ENCODE measurements at regions not wholly inside any gene's neighbourhood (a gene's known extent, or its start where the extent isn't known, plus 50 kb on each side); places are given as distances from the start of the nearest gene placed in this dataset.

GRCh38 chr7:17020250-17020649 is 138.5 kb upstream of the AGR3 start:
- no peak for FAIRE-seq

- peak; percentile 43 for FAIRE-seq
These were observed 139.4 kb upstream of the AGR3 start for GRCh38 chr7:17021205-17021604.

- no peak for FAIRE-seq
These were observed 141.1 kb upstream of the AGR3 start for GRCh38 chr7:17022920-17023319.

GRCh38 chr7:17026269-17026668 is 144.5 kb upstream of the AGR3 start:
- FAIRE-seq, result no peak

- no peak for FAIRE-seq
These were observed 145.5 kb upstream of the AGR3 start for GRCh38 chr7:17027143-17027788.

- no peak for FAIRE-seq
These were observed 146.0 kb upstream of the AGR3 start for GRCh38 chr7:17027789-17028152.

- no peak for FAIRE-seq
These were observed 147.4 kb upstream of the AGR3 start for GRCh38 chr7:17029150-17029549.

- FAIRE-seq, result no peak
These were observed 148.8 kb upstream of the AGR3 start for GRCh38 chr7:17030559-17030958.

GRCh38 chr7:17031906-17032551 is 150.2 kb upstream of the AGR3 start:
- no peak for FAIRE-seq

- no peak for FAIRE-seq
These were observed 151.5 kb upstream of the AGR3 start for GRCh38 chr7:17033245-17033644.

GRCh38 chr7:17036584-17036983 is 154.8 kb upstream of the AGR3 start:
- no peak for FAIRE-seq

- no peak for FAIRE-seq
These were observed 155.6 kb upstream of the AGR3 start for GRCh38 chr7:17037356-17037755.

GRCh38 chr7:17038160-17038782 is 156.5 kb upstream of the AGR3 start:
- no peak for FAIRE-seq

- FAIRE-seq, result no peak
These were observed 157.0 kb upstream of the AGR3 start for GRCh38 chr7:17038783-17039170.

- no peak for FAIRE-seq
These were observed 157.6 kb upstream of the AGR3 start for GRCh38 chr7:17039372-17039771.

GRCh38 chr7:17040716-17041115 is 158.9 kb upstream of the AGR3 start:
- no peak for FAIRE-seq

- FAIRE-seq, result no peak
These were observed 159.5 kb upstream of the AGR3 start for GRCh38 chr7:17041324-17041723.

GRCh38 chr7:17042211-17042610 is 160.4 kb upstream of the AGR3 start:
- FAIRE-seq, result no peak

- FAIRE-seq, result no peak
These were observed 161.5 kb upstream of the AGR3 start for GRCh38 chr7:17043012-17043877.

- FAIRE-seq, result no peak
These were observed 162.6 kb upstream of the AGR3 start for GRCh38 chr7:17044396-17044795.

GRCh38 chr7:17044861-17045260 is 163.1 kb upstream of the AGR3 start:
- no peak for FAIRE-seq

GRCh38 chr7:17046259-17046658 is 164.5 kb upstream of the AGR3 start:
- FAIRE-seq, result no peak

- FAIRE-seq, result no peak
These were observed 164.9 kb upstream of the AGR3 start for GRCh38 chr7:17046666-17047065.
